Muscle of back (tissue), 3 donors: ENCODE measurements at regions not wholly inside any gene's neighbourhood (a gene's known extent, or its start where the extent isn't known, plus 50 kb on each side); places are given as distances from the start of the nearest gene placed in this dataset.
A peak's percentile ranks its signal among the peaks of the same experiment; 100 is the strongest.

Source experiments
- DNase-seq, 3 donors: peaks; one replicate each; pipeline versions ENCODE4 v3.0.0 to v3.0.0-alpha.2; 2013

GRCh38 chr17:79203657-79204056 is 129.0 kb downstream of the ENGASE start:
- no peak for DNase-seq

DNA sequence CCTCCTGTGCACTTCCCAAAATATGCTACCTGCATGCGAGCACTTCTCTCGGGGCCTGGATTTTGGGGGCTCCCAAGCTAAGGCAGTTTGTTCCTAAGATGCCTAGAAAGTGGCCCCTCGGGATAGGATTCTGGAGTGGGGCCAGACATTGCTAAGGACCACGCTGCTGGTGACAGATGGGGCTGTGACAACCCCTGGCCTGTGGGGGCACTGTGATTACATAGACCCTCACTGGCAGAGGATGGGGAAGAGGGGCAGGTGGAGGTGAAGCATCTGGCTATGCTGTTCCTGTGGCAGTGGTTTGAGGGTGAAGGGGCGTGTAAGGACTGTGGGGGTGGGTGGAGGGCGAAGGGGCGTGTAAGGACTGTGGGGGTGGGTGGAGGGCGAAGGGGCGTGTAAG is 128.4 kb downstream of the ENGASE start:
- no peak for DNase-seq

GRCh38 chr17:79202480-79202879 is 127.9 kb downstream of the ENGASE start:
- DNase-seq = peak in 1 of 3 donors; percentile 45

- DNase-seq = peak in 2 of 3 donors; percentile 21 to 42
These were observed 127.1 kb downstream of the ENGASE start for GRCh38 chr17:79201536-79202227.

DNA sequence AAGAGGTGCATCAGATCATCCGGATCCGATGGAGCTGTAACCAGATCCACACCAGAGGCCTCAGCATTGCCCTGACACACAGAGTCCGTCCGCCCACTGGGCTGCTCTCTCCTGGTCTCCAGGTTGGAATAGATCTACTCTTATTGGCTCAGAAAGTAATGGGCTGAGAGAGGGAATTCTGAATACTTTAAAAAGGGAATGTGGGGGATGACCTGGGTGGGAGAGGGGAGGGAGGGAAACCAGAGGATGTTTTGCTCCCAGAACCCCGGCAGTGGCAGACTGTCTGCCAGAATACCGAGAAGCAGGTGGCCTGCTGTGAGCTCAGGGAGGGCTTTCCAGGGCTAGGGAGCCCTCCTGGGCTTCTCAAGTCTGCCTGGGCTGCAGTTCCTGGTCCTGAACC is 126.5 kb downstream of the ENGASE start:
- DNase-seq = no peak

- DNase-seq = no peak
These were observed 122.3 kb downstream of the ENGASE start for GRCh38 chr17:79196913-79197312.

DNA sequence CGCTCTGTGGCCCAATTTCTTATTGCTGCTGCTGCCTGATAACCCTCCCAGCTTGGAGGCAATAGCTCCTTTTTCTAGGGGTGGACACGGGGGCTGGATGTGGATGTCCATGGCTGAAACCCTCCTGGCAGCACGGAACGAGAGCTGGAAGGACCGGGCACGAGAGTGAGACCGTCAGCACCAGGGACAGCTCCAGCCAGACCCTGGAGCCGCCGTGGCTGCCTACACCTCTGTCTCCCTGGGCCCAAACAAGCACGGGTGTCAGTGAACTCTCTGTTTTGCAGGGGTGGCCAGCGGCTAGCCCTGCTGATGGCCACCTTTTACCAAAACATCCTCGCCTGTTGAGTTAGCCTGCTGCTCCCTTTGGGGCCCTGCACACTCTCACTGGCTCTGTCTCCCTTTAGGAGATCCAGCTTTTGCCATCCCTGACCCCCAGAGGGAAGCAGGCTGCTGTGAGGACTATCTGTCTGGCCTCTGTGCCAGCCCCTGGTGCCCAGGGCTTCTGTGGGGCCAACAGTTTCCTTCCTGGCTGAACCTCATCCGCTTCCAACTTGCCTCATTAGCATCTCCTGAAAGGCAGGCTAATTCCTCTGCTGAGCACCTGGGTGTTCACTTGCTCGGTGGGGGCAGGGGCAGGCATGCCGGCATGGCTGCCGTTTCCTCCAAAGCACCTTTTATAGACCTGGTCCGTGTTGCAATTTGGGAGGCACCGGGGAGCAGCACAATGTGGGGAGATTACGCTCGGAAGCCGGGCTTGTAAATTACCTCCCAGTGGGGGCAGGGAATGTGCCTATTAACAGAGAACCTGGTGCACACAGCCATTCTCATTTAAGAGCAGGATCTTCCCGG is 118.1 kb downstream of the ENGASE start:
- DNase-seq = peak; percentile 11 to 77 (median 61)

DNA sequence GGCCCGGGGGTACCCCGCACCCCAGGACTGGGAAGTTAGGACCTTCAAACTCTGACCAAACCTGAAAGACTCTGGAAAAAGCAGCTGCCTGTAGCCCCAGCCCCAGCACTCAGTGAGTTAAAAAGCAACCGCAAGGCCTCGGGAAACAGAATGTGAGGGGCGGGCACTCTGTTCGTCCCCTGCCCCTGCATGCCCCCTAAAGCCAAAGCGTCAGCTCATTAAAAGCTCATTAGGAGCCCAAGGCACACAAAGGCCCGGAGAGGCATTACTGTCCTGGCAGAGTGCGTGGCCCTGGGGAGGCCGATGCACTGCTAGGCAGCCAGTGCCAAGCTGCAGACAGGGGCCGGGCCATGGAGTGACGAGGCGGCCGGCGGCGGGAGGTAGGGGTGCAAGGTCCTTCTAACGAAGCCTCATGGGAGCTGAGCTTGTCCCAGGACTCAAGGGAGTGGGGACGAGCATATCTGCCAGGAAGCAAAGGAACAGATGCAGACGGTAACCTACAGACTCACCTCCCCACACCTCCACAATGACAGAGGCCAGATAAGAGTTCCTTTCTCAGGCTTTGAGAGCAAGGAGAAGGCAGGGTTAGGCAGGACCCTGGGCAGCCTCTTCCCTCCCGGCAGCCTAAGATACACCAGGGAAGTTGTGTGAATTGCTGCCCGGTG is 116.8 kb downstream of the ENGASE start:
- DNase-seq = no peak

- no peak for DNase-seq
These were observed 114.7 kb downstream of the ENGASE start for GRCh38 chr17:79189305-79189704.

GRCh38 chr17:79188685-79189084 is 114.1 kb downstream of the ENGASE start:
- DNase-seq = no peak

GRCh38 chr17:79188048-79188447 is 113.4 kb downstream of the ENGASE start:
- DNase-seq = no peak

DNA sequence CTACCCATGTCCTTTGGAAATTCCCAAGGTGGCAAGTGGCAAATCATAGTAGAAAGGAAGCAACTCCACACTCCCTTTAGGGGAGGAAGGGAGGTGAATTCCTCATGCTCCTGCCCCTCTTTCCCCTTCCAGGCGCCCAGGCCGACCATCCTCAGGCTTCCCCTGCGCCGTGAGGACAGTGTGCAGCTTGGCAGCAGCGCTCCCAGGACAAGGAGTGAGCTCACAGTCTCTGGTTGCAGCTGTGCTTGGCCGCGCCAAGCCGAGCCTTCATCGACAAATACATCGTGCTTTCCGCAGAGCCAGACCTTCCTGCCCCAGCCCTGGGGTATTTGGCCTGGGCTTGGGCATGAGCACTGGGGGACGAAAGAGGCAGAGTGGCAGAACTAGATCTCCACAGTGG is 112.6 kb downstream of the ENGASE start:
- no peak for DNase-seq

GRCh38 chr17:79186406-79186805 is 111.8 kb downstream of the ENGASE start:
- no peak for DNase-seq

DNA sequence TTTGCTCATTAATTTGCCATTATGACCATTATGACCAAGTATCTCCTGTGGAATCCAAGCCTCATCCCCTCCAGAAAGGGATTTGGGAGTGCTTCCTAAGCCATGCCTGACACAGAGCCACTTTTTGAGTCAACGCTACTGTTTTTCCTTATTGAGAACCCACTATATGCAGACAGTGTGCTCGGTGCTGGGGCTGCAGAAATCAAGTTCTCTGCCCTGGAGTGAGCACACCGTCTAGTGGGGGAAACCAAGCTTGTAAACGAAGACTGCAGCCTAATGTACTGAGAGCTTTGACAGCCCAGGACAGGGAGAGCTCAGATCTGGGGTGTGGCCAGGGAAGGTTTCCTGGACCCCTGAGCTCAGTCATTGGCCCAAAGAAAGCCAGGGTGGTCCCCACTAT is 111.0 kb downstream of the ENGASE start:
- DNase-seq = no peak

GRCh38 chr17:79184219-79184618 is 109.6 kb downstream of the ENGASE start:
- no peak for DNase-seq

DNA sequence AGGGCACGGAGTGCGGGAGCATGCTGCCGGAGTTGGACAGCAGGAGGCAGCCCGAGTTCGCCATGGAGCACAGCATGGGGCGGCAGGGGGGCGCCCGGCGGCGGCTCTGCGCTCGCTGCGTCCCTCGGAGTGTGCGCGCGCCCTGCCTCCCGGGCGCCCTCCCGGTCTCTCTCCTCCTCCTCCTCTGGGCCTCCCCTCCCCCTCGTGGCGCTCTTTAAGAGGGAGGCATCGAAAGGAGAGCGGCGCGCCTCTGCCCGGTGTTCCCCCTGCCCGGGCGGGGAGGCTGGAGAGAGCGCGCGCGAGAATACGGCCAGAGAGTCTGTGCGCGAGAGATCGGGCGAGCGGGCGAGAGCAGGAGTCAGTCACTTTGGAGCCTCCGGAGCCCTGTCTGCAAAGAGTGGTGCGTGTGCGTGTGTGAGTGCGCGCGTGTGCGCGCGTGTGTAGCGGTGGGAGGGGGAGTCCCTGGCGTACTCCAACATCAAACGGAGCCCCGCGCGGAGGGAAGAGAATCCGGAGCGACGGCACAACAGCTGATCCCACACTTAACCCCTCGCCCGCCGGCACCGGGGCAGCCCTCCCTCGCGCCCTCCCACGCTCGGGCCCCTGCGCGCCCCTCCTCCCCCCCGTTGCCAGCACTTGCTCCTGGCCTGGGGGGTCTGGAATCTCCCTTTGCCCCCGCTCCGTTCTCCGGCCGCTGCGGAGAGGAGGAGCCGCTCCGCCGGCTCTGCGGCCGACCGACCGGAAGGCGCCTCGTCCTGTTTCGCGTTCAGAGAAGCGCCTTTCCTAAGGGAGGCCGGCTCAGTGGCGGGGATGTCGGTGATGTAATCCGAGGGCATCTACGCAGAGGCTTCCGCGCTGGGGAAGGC is 108.9 kb downstream of the ENGASE start:
- peak in 1 of 3 donors; percentile 51 for DNase-seq

GRCh38 chr17:79183043-79183292 is 108.3 kb downstream of the ENGASE start:
- no peak for DNase-seq

GRCh38 chr17:79182176-79183042 is 107.8 kb downstream of the ENGASE start:
- no peak for DNase-seq

- DNase-seq = no peak
These were observed 105.9 kb downstream of the ENGASE start for GRCh38 chr17:79180358-79181005.

- DNase-seq = no peak
These were observed 104.7 kb downstream of the ENGASE start for GRCh38 chr17:79179334-79179733.

DNA sequence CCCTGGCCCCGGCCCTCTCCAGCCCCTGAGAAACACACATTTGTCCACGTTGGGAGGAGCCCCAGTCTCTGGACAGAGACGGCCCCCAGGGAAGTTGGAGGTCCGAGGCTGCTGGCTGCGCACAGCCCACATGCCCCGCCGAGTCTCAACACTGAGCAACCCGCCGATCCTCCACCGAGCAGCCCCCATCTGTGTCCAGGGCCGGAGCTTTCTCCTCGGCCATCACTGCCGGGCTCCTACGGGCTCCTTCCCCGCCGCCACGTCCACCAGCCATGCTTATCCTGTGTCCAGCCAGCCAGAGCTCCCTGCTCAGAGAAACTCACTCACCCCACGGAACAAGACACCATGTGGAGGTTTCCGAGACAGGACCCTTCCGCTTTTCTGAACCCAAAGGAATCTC is 103.3 kb downstream of the ENGASE start:
- no peak for DNase-seq
